ENCODE measurements at regions not wholly inside any gene's neighbourhood (a gene's known extent, or its start where the extent isn't known, plus 50 kb on each side); places are given as distances from the start of the nearest gene placed in this dataset.

DNA sequence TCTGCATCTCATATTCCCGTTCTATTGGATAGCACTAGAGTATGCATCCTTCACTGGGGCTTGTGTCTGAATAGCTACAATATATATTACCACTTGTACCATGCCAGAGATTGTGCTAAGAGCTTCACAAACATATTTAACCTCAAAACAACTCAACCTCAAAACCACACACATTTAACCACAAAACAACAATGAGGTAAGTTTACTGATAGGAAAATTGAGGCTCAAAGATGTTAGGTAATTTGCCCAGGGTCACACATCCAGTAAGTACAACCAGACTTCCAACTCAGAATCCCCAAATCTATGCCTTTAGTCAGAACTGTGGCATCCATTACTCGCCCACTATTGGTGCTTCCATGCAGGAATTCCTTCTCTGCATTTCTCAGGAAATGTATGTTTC lies 220.0 kb downstream of the FAM43A start:
- DNase-seq, result no peak

DNA sequence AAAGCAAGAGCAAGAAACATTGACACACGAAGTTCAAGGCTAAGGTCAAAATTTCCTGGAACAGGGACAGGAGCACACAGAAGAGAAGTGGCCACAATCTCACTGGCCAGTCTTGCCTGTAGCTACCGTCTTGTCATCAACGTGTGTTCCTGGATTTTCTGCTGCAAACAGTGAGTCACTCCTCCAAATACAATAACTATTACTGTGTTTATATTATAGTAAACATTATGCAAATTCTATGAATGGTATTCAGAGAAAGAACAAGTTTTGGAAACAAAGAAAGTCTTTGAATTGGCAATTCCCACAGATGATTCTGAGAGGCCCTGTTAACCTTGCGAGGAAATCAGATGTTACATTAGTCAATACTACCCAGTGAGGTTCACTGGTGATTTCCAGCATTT lies 220.5 kb downstream of the FAM43A start:
- TF ChIP-seq, protein P1, sequence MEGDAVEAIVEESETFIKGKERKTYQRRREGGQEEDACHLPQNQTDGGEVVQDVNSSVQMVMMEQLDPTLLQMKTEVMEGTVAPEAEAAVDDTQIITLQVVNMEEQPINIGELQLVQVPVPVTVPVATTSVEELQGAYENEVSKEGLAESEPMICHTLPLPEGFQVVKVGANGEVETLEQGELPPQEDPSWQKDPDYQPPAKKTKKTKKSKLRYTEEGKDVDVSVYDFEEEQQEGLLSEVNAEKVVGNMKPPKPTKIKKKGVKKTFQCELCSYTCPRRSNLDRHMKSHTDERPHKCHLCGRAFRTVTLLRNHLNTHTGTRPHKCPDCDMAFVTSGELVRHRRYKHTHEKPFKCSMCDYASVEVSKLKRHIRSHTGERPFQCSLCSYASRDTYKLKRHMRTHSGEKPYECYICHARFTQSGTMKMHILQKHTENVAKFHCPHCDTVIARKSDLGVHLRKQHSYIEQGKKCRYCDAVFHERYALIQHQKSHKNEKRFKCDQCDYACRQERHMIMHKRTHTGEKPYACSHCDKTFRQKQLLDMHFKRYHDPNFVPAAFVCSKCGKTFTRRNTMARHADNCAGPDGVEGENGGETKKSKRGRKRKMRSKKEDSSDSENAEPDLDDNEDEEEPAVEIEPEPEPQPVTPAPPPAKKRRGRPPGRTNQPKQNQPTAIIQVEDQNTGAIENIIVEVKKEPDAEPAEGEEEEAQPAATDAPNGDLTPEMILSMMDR (IDR thresholded peaks at IDR 0.05; ENCODE audit: low read length), result no peak
- TF ChIP-seq EZH2 (optimal IDR thresholded peaks at IDR 0.05; ENCODE audit: low read depth, low read length) (no peak), EZH2phosphoT487 (IDR thresholded peaks at IDR 0.05; ENCODE audit: low read length) (no peak)

More for the DNA sequence above, 220.0 kb downstream of the FAM43A start:
- H3K9me2 ChIP-seq (replicated peaks; ENCODE audit: insufficient read depth, low read length), result no peaks in the 10 kb centered on the region
- no peak overlapping the region for H2AFZ ChIP-seq (ENCODE audit: low read length)
- H4K20me1 ChIP-seq (ENCODE audit: insufficient read depth, low read length), result no peaks in the 10 kb centered on the region
- H3F3A ChIP-seq (ENCODE audit: insufficient read depth, low read length), result no peaks in the 10 kb centered on the region
- no peaks in the 10 kb centered on the region for H3K79me2 ChIP-seq (ENCODE audit: low read length)
- no peaks in the 10 kb centered on the region for H3K4me1 ChIP-seq (ENCODE audit: low read length)
- TF ChIP-seq, protein P1 (IDR thresholded peaks at IDR 0.05; ENCODE audit: low read length), result no peak
- no peak for TF ChIP-seq EZH2phosphoT487 (IDR thresholded peaks at IDR 0.05; ENCODE audit: low read length)
- no peak for TF ChIP-seq EZH2 (optimal IDR thresholded peaks at IDR 0.05; ENCODE audit: low read depth, low read length)
- no peak overlapping the region for H3K27ac ChIP-seq (ENCODE audit: low read length)
- no peak overlapping the region for H3K4me3 ChIP-seq (ENCODE audit: low read length)
- H3K9me3 ChIP-seq (replicated peaks; ENCODE audit: insufficient read depth, low read length), result no peaks in the 10 kb centered on the region
- H3K36me3 ChIP-seq (replicated peaks; ENCODE audit: insufficient read depth, low read length), result no peaks in the 10 kb centered on the region
- H3K9ac ChIP-seq (ENCODE audit: low read length), result no peak overlapping the region
- H3K27me3 ChIP-seq (replicated peaks; ENCODE audit: insufficient read depth, low read length), result no peaks in the 10 kb centered on the region
- no peak overlapping the region for H3K4me2 ChIP-seq (ENCODE audit: low read depth, low read length)

DNA sequence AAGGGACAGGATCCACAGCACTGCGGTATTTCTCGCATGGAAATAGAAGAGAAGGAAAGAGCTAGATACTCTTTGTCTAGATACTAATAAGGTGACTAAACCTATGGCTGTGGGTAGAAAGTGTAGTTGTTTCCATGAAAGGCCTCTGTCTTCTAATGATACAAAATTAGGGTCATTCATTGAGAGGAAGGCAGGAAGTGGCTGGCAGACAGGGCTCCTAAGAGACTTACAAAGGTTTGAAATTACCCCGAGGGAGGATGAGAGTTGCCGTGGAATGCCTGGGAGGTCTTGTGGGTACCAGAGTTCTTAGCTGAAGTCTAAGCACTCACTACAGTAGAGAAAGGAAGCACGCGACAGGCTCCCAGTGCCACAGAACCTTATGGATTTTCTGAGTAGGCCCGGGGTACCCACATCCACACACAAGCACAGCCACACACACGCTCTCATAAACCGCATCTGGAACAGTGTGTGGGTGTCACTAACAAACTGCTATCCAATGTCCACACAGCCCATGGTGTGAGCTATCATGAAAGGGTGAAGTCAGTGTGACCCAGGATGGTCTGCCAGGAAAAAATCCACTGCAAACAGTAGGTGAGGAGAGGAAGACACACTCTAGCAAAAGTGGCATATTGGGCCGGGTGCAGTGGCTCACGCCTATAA lies 221.4 kb downstream of the FAM43A start:
- Histone ChIP-seq H3K4me1 (ENCODE audit: low read length) (no peaks in the 10 kb centered on the region), H2AFZ (ENCODE audit: low read length) (no peak overlapping the region), H3K27me3 (replicated peaks; ENCODE audit: insufficient read depth, low read length) (no peaks in the 10 kb centered on the region), H3K9me3 (replicated peaks; ENCODE audit: insufficient read depth, low read length) (no peaks in the 10 kb centered on the region), H4K20me1 (ENCODE audit: insufficient read depth, low read length) (no peaks in the 10 kb centered on the region), H3K9me2 (replicated peaks; ENCODE audit: insufficient read depth, low read length) (no peaks in the 10 kb centered on the region), H3K79me2 (ENCODE audit: low read length) (no peaks in the 10 kb centered on the region), H3K27ac (ENCODE audit: low read length) (no peak overlapping the region), H3F3A (ENCODE audit: insufficient read depth, low read length) (no peaks in the 10 kb centered on the region), H3K4me2 (ENCODE audit: low read depth, low read length) (no peak overlapping the region), H3K9ac (ENCODE audit: low read length) (no peak overlapping the region), H3K36me3 (replicated peaks; ENCODE audit: insufficient read depth, low read length) (no peaks in the 10 kb centered on the region), H3K4me3 (ENCODE audit: low read length) (no peak overlapping the region)
- DNase-seq, result no peak
- TF ChIP-seq EZH2 (optimal IDR thresholded peaks at IDR 0.05; ENCODE audit: low read depth, low read length) (no peak), EZH2phosphoT487 (IDR thresholded peaks at IDR 0.05; ENCODE audit: low read length) (no peak)
- TF ChIP-seq, protein P1 (IDR thresholded peaks at IDR 0.05; ENCODE audit: low read length), result no peak

More for the DNA sequence above, 220.5 kb downstream of the FAM43A start:
- H2AFZ ChIP-seq (ENCODE audit: low read length), result no peak overlapping the region
- no peak overlapping the region for H3K27ac ChIP-seq (ENCODE audit: low read length)
- no peaks in the 10 kb centered on the region for H3F3A ChIP-seq (ENCODE audit: insufficient read depth, low read length)
- no peaks in the 10 kb centered on the region for H3K9me2 ChIP-seq (replicated peaks; ENCODE audit: insufficient read depth, low read length)
- no peak overlapping the region for H3K4me2 ChIP-seq (ENCODE audit: low read depth, low read length)
- H3K79me2 ChIP-seq (ENCODE audit: low read length), result no peaks in the 10 kb centered on the region
- H3K9me3 ChIP-seq (replicated peaks; ENCODE audit: insufficient read depth, low read length), result no peaks in the 10 kb centered on the region
- no peak overlapping the region for H3K4me3 ChIP-seq (ENCODE audit: low read length)
- no peaks in the 10 kb centered on the region for H4K20me1 ChIP-seq (ENCODE audit: insufficient read depth, low read length)
- H3K27me3 ChIP-seq (replicated peaks; ENCODE audit: insufficient read depth, low read length), result no peaks in the 10 kb centered on the region
- no peaks in the 10 kb centered on the region for H3K36me3 ChIP-seq (replicated peaks; ENCODE audit: insufficient read depth, low read length)
- no peak for DNase-seq
- no peaks in the 10 kb centered on the region for H3K4me1 ChIP-seq (ENCODE audit: low read length)
- no peak overlapping the region for H3K9ac ChIP-seq (ENCODE audit: low read length)

All from MM.1S (cell line).